ENCODE measurements at regions not wholly inside any gene's neighbourhood (a gene's known extent, or its start where the extent isn't known, plus 50 kb on each side); places are given as distances from the start of the nearest gene placed in this dataset.

GRCh38 chr3:159911664-159912037, 77.0 kb upstream of the IL12A start:
- no peak for TF ChIP-seq CTCF (IDR thresholded peaks at IDR 0.05; ENCODE audit: insufficient read depth in 1 of 2, low read depth in 1 of 2, low read length in 1 of 2, severe bottlenecking in 1 of 2, unreplicated experiment in 1 of 2)
- Histone ChIP-seq H3K9me3 (no peaks in the 10 kb centered on the region), H3K4me1 (peaks cover 12% of the 10 kb centered on the region), H3K27me3 (replicated peaks; ENCODE audit: control insufficient read depth, insufficient read depth, low read length) (no peaks in the 10 kb centered on the region), H3K4me3 (ENCODE audit: low read depth, low read length) (no peak overlapping the region), H3K36me3 (ENCODE audit: control insufficient read depth, insufficient read depth, low read length) (no peaks in the 10 kb centered on the region)
- Mint-ChIP-seq H3K4me3 (ENCODE audit: unreplicated experiment) (no peak overlapping the region), H3K36me3 (ENCODE audit: insufficient read depth, unreplicated experiment) (no peaks in the 10 kb centered on the region), H3K9me3 (ENCODE audit: unreplicated experiment) (no peaks in the 10 kb centered on the region), H3K4me1 (ENCODE audit: low read depth, unreplicated experiment) (peaks cover 7% of the 10 kb centered on the region), H3K27ac (ENCODE audit: unreplicated experiment) (no peak overlapping the region), H3K27me3 (ENCODE audit: insufficient read depth, unreplicated experiment) (no peaks in the 10 kb centered on the region)
- CTCF ChIA-PET: no interaction called here
- DNase-seq: no peak
- no TSS peak for BruUV-seq (replicated peaks)
- POLR2A ChIA-PET: interaction anchor here (0.5 kb wide), 1 partner anchor 41 kb away, joined by 3 read pairs; no protein-coding TSS in a partner anchor
- intact Hi-C loops (cut with micrococcal nuclease; ENCODE audit: unreplicated experiment): no loop called here

GRCh38 chr3:159913712-159914414, 74.8 kb upstream of the IL12A start:
- Mint-ChIP-seq H3K36me3 (ENCODE audit: insufficient read depth, unreplicated experiment) (no peaks in the 10 kb centered on the region), H3K4me3 (ENCODE audit: unreplicated experiment) (no peak overlapping the region), H3K27me3 (ENCODE audit: insufficient read depth, unreplicated experiment) (no peaks in the 10 kb centered on the region), H3K4me1 (ENCODE audit: low read depth, unreplicated experiment) (peaks cover 7% of the 10 kb centered on the region), H3K27ac (ENCODE audit: unreplicated experiment) (no peak overlapping the region), H3K9me3 (ENCODE audit: unreplicated experiment) (no peaks in the 10 kb centered on the region)
- Histone ChIP-seq H3K9me3 (no peaks in the 10 kb centered on the region), H3K4me3 (ENCODE audit: low read depth, low read length) (no peak overlapping the region), H3K27me3 (replicated peaks; ENCODE audit: control insufficient read depth, insufficient read depth, low read length) (no peaks in the 10 kb centered on the region), H3K4me1 (peaks cover 12% of the 10 kb centered on the region), H3K36me3 (ENCODE audit: control insufficient read depth, insufficient read depth, low read length) (no peaks in the 10 kb centered on the region)
- POLR2A ChIA-PET: no interaction called here
- CTCF ChIA-PET: interaction anchor here (1.2 to 1.4 kb wide), 2 partner anchors 28 to 29 kb away, joined by 4 to 6 read pairs; no protein-coding TSS in a partner anchor
- TF ChIP-seq CTCF (IDR thresholded peaks at IDR 0.05; ENCODE audit: insufficient read depth in 1 of 2, low read depth in 1 of 2, low read length in 1 of 2, severe bottlenecking in 1 of 2, unreplicated experiment in 1 of 2): no peak
- intact Hi-C loops (cut with micrococcal nuclease; ENCODE audit: unreplicated experiment): no loop called here
- DNase-seq: peak; percentile 9 to 40
- BruUV-seq (replicated peaks): no TSS peak

GRCh38 chr3:159914426-159914825, 74.2 kb upstream of the IL12A start:
- peaks cover 12% of the 10 kb centered on the region for H3K4me1 ChIP-seq
- POLR2A ChIA-PET: no interaction called here
- Mint-ChIP-seq H3K9me3 (ENCODE audit: unreplicated experiment) (no peaks in the 10 kb centered on the region), H3K27ac (ENCODE audit: unreplicated experiment) (no peak overlapping the region), H3K4me1 (ENCODE audit: low read depth, unreplicated experiment) (peaks cover 7% of the 10 kb centered on the region), H3K27me3 (ENCODE audit: insufficient read depth, unreplicated experiment) (no peaks in the 10 kb centered on the region), H3K36me3 (ENCODE audit: insufficient read depth, unreplicated experiment) (no peaks in the 10 kb centered on the region), H3K4me3 (ENCODE audit: unreplicated experiment) (no peak overlapping the region)
- no peak for TF ChIP-seq CTCF (IDR thresholded peaks at IDR 0.05; ENCODE audit: insufficient read depth in 1 of 2, low read depth in 1 of 2, low read length in 1 of 2, severe bottlenecking in 1 of 2, unreplicated experiment in 1 of 2)
- no peaks in the 10 kb centered on the region for H3K9me3 ChIP-seq
- no peak overlapping the region for H3K4me3 ChIP-seq (ENCODE audit: low read depth, low read length)
- CTCF ChIA-PET: interaction anchor here (1.2 to 1.4 kb wide), 2 partner anchors 28 to 30 kb away, joined by 4 to 6 read pairs; no protein-coding TSS in a partner anchor
- H3K27me3 ChIP-seq (replicated peaks; ENCODE audit: control insufficient read depth, insufficient read depth, low read length): no peaks in the 10 kb centered on the region
- no peaks in the 10 kb centered on the region for H3K36me3 ChIP-seq (ENCODE audit: control insufficient read depth, insufficient read depth, low read length)
- no peak for DNase-seq
- intact Hi-C loops (cut with micrococcal nuclease; ENCODE audit: unreplicated experiment): no loop called here
- BruUV-seq (replicated peaks): no TSS peak
